HG03139 (cell line): ENCODE measurements at regions not wholly inside any gene's neighbourhood (a gene's known extent, or its start where the extent isn't known, plus 50 kb on each side); places are given as distances from the start of the nearest gene placed in this dataset.
"Not testable (repeated sequence)": the region's sequence is repeated elsewhere in the genome, so short reads cannot be mapped to it uniquely, and the experiment has no call there.

Experiments used
- ATAC-seq: cut with Tn5 transposase; IDR thresholded peaks from one replicate; pipeline ENCODE4 v1.9.1; 2021; ENCODE audit not compliant: unreplicated experiment

DNA sequence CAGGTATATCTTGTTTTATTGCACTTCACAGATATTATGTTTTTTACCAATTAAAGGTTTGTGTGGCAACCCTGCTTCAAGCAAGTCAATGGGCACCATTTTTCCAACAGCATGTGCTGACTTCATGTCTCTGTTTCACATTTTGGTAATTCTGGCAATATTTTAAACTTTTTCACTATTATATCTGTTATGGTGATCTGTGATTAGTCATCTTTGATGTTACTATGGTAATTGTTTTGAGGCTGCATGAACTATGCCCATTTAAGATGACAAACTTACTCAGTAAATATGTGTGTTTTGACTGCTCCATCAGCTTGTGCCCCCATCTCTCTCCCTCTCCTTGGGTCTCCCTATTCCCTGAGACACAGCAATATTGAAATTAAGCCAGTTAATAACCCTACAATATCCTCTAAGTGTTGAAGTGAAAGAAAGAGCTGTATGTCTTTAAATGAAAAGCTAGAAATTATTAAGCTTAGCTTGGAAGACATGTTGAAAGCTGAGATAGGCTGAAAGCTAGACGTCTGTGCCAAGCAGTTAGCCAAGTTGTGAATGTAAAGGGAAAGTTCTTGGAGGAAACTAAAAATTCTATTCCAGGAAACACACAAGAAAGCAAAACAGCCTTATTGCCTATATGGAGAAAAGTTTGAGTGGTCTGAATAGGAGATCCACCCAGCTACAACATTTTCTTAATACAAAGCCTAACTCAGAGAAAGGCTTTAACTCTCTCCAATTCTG lies 365.1 kb downstream of the ATP23 start:
- ATAC-seq: no peak

DNA sequence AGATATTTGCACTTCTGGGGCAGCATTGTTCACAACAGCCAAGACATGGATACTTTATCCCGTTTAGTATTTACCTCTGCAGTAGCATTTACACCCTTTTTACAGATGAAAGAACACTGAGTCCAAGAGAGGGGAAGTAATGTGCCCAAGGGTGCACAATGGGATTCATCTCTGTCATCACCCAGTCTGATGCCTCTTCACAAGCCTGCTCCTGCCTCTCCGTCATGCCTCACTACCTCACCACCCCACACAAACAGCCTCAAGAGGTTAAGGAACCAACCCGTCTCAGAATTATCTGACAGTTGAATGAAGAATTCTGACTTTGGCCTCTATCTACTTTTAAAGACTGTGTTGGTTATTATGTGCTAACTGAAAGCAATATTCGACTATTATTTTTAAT lies 368.4 kb downstream of the ATP23 start:
- no peak for ATAC-seq

DNA sequence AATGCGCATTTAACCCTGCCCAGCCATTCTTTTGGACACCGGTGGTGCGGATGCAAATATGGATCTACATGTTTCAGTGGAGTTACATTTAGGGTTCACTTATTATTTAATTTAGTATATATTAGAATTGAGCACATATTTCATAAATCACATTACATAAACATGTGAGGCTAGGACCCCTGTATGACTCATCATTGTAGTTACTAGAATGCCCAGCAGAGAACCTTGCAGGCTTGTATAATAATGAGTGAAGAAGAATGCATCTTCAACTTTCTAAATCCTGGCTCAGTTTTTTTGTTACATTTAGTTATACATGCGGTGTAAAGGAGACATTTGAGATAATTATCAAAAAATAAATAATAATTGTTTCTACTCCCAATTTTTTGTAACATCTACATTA lies 369.0 kb downstream of the ATP23 start:
- ATAC-seq: no peak

DNA sequence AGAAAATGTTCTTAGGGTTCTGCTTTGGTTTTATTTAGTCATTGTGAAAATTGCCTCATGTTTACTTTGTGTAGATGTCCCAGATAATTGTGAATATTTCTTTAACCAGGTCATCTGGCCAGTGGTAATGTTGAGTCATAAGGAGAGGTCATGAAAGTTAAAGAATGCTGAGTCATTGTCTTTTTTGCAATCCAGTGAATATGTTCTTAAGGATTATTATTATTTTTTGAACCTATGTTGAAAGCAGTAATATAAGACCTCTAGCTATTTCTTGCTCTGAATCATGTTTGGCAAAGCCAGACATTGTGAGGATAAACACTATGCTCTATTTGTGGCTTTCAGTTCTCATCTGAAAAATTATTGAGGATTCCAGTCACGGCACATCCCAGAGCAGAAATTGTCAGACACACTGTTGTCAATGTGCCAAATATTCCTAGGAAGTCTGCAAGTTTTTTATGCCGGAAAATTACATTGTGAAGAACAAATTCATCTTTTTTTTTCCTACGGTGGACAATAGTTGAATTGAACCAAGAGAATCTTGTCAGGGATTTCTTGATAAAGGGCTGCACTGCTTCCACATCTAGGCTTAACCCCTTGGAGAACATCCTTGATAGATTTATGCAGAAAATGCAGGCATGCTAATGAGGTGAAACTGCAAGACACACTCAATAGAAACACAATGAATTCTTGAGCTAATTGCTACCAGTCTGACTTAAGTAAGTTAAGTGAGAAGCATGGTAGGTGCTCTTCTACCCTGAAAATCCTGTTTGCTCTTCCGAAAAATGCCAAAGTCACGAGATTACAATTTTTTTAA lies 369.6 kb downstream of the ATP23 start:
- ATAC-seq: no peak

DNA sequence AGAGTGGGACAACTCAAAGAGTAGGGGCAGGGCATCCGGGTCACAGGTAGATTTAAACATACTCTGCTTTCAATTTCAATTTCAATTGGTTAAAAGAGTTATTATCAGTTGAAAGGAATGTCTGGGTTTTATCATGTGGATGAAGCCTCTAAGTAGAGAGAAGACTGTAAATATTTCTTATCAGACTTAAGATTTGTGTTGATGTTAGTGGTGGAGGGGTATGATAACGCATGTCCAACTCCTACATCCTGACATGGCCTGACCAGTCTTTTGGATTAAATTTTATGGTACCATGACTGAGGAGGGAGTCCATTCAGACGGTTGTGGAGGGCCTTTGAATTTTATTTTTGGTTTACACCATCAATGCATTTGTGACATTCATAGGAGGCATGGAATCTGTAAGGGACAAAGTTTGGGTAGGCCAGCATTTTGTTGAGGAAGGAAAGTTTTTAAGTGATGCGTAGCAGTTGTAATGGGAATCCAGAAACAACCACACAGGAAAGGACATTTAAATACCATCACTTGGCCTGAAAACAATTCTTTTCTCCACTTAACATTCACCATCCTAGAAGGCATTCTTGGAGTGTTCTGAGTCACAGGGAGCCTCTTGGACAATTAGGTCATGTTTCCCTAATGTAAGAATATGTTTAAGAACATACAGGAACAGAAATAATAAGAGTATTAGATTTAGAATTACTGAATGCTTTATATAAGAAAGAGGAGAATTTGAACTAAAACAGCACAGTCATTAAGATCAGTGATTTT lies 371.9 kb downstream of the ATP23 start:
- ATAC-seq: no peak

DNA sequence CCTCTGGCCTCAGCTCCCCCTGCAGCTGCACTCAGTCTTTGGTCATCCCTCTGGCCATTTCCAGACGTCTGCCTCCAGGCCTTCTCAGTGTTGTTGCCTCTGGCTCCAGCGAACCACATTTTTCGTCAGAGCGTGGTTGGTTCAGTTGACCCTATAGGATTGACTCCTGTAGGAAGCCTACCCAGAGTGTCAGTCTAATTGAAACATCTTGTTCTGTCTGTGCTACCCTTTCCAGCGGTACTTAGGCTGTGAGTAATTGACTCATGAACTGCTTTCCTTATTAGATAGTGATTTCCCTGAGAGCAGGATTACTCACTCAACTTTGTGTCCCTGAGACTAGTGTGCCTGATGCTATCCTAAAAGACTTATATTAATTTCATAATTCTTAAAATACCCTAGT lies 373.2 kb downstream of the ATP23 start:
- no peak for ATAC-seq

DNA sequence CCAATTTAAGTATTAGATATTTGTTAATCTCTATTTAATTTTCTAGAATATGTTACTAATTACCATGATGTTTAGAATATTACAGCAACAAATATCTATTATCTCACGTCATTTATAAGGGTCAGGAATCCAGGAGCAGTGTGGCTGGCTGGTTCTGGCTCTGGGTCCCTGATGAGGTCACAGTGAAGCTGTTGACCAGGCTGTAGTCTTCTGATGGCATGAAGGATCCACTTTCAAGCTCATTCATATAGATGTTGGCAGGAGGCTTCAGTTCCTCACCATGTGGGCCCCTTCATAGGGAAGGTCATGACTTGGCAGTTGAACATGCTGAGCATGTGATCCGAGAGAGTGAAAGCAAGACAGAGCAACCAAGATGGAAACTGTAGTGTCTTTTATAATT lies 375.6 kb downstream of the ATP23 start:
- ATAC-seq: no peak

DNA sequence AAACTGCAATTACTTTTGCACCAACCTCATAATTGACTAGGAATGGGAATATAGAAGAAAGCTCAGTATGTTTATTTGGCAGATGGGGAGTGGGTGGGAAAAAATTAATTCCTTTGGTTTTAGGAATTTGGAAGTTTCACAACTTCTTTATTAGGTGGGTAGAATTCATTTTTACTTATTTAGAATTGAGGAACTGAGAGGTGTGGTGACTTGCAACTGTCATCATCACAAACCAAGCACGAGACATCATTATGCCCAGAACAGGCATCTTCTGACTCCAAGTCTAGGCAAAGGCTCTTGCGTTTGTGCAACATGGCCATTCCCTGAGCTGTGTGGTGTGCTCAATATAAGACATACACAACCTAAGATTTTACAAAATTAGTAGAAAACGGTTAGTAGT lies 380.0 kb downstream of the ATP23 start:
- peak; percentile 61 for ATAC-seq

DNA sequence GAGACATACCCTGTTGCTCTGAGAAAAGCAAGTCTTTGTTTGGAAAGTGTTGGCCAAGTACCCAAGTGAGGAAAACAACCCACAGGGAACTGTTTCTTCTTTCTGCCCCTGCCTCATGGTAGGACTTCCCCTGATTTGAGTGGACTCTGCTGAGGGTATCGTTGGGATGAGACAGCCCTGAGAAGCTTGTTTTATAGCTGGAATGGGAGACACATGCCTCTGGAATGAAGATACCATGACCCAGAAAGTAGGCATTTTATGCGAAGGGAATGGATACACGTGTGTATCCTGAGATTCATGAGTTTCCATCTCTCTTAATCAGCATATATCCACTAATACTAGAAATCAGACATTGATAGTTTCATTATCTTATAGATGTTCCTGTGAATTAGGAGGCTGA lies 382.3 kb downstream of the ATP23 start:
- no peak for ATAC-seq

DNA sequence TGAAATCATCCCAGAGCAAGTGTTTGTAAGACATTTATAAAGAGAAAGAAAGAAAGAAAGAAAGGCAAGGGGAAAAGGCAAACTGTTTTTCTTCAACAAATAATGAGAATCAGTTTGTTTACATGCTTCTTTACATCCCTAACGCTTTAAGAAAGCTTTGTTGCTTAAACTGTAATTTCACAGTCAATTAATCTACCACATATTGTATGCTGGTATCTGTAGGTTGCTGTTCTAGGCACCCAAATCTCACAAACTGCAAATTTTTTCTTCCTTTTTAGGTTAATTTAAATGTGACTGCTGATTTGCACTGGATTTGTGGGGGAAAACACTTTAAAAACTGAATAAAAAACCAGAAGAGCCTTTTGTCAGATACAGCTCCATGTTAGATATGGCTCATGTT lies 384.2 kb downstream of the ATP23 start:
- no peak for ATAC-seq

DNA sequence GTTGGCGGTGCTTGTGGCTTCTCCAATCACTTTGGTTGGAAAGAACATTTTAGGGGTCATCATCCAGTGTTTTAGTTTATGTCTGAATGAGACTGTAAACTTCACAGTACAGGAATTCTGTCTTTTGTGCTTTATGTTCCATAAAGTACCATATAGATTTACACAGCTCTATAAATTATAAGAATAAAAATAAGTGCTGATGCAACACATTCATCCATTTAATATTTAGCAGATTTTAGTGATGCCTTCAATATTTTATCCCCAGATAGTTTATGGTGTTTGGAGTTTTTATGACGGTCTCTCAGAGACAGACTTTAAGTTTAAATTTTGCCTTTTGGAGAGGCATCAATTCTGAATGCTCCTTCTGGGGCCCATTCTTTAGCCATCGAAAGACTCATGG lies 385.2 kb downstream of the ATP23 start:
- no peak for ATAC-seq

DNA sequence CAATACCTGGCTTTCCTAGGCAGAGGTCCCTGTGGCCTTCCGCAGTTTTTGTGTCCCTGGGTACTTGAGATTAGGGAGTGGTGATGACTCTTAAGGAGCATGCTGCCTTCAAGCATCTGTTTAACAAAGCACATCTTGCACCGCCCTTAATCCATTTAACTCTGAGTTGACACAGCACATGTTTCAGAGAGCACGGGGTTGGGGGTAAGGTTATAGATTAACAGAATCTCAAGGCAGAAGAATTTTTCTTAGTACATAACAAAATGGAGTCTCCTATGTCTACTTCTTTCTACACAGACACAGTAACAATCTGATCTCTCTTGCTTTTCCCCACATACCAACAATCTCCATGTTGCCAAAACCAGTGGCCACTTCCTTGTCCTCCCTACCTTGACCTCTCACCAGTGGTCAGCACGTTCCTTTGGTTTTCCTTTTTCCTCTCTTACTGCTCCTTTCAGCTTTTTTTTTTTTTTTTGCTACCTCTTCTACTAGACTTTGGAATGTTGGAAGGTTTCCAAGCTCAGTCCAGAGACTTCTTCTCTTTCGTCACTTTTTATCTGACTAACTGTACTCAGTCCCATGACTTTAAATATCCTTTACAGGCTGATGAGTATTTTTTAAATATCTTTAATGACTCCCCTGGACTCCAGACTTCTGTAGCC lies 395.3 kb downstream of the ATP23 start:
- not testable (repeated sequence) for ATAC-seq

DNA sequence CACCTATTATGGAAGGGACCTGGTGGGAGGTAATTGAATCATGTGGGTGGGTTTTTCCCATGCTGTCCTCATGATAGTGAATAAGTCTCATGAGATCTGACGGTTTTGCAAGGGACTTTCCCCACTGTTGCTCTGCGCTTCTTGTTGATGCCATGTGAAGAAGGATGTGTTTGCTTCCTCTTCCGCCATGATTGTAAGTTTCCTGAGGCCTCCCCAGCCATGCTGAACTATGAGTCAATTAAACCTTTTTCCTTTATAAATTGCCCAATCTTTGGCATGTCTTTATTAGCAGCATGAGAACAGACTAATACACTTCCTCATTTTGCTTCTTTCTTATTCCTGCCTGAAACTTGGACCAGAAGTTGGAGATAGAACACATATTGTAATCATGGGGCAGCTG lies 396.2 kb downstream of the ATP23 start:
- ATAC-seq: not testable (repeated sequence)

DNA sequence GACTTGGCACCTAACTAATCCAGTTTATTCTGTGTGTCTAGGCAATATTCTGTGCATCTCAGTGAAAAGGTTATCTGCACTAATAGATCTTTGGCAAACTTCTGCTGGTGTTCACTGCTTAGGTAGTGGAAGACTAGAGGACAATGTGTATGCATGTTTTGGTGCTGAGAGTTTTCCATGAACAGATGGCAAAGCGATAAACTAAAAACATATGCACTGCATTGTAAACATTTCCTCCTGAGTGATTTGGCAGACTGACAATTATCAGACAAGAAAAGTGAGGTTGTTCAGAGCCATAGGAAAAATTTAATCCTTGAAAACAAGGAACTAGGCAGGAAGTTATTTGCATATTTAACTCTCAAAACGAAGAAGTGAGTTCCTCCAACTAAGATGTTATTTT lies 400.4 kb downstream of the ATP23 start:
- no peak for ATAC-seq

DNA sequence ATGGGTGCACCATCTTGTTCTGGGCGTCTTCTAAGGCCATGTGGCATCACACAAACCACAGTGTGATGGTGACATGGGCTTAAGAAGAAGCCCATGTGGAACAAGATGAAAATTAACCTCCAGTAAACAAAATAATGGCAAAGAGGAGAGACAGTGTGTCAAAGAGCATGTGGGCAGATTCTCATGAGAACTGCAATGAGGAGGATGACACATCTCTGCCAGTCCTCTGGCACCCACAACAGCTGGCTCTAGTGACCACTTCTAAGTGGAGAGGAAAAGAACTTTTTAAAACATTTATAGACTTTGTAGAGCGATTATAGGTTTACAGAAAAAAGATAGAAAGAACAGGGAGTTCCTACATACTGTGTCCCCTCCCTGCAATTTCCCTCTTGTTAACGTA lies 401.4 kb downstream of the ATP23 start:
- no peak for ATAC-seq

DNA sequence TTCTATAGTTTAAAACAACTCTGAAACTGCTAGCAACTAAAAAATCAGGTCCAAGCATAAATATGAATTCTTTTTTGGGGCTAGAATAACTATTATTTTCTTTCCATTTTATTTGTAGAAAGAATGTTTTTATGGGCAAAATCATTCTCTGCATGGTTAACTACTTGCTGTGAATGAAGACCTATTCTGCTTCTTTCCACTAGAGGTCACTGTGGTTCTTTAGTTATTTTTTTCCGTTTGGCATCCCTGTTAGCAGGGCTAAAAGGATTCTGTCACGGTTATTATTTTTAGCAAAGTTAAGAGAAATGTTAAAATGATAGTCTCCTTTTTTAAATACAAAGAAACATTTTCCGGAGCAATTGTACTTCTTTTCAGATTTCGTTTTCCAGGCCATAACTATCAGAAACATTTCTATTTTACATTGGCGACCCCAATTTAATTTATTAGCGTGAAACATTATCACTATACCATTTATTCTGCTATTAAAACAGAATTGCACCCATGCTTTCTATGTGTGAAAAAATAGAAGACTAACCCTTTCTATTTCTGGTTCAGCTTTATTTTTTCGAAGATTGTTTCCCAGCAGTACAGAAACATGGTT lies 404.8 kb downstream of the ATP23 start:
- ATAC-seq: no peak

DNA sequence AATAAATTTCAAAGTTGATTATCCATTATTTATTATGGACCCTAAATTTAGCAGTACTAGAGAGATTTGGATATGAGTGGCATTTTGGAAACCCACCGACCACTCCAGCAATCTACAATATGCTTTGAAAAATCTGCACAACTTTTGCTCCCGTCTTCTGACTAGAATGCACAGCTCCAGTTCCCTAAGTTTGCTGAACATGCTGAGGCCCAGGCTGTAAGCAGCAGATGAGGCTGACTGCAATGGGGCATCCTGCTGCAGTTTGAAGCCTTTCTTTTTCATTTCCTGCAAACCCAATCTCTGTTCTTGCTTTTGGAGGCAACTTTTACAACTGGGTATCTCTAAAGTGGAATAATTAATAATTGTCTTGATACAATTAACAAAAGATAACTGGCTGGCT lies 405.8 kb downstream of the ATP23 start:
- ATAC-seq: no peak

DNA sequence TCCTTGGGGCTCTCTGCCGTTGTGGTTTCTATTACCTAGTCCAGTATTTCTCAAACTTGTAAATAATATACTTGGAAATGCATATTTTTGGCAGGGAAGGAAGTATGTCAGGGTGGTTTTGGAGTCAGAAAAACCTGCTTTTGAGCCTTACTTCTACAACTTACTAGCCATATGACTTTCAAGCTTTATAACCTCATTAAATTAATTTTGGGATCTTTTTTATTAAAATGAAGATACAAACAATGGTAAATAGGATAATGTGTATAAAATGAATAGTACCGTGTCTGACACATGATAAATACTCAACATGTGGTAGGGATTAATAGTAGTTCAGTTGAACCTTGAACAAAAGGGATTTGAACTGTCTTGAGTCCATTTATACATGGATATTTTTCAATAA lies 406.3 kb downstream of the ATP23 start:
- no peak for ATAC-seq

DNA sequence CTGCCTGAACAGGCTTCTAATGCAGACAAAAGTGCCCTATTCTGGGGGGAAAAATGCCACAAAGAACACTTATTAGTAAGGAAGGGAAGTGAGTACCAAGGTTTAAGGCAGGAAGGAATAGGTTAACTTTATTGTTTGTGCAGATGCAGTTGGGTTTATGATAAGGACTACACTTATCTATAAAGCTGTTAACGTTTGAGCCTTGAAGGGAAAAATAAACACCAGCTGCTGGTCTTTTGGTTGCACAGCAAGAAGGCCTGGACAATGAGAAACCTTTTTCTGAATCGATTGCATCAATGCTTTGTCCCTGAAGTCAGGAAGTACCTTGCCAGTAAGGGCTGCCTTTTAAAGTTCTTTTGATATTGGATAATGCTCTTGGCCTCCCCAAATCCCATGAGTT lies 407.8 kb downstream of the ATP23 start:
- ATAC-seq: no peak

DNA sequence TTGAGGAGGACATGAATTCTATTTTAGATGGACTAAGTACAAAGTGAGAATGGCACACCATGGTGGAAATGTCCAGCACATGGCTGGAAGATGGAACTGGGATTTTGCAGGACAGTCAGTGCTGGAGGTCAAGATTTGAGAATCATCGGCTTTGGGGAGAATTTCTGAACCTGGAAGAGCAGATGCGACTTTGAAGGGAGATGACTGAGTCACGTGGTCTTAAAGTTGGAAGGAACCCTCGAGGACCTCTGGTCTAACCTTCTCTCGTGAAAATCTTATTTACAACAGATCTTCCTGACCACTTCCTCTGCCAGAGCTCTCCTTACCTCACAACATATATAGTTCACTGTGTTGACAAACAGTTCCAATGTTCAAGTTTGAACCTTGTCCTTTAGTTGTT lies 415.4 kb downstream of the ATP23 start:
- no peak for ATAC-seq

DNA sequence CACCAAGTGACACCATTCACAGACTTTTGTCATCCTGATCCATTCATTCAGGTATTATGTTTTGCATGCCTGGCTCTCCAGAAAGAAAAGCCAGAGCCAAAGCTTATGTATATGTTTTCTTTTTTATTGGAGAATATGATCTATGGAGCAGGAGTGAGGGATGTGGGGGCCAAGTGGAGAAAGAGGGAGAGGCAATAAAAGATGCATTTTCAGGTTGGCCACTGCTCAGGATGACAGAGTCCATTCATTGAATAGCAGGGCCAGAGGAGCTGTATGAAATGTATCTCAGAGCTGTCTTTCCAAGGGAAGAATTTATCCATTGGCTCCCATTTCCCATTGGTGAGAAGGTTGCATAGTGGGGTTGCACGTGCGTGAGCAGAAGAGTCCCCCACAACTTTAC lies 416.1 kb downstream of the ATP23 start:
- no peak for ATAC-seq
